IMR-90 (cell line): ENCODE measurements at regions not wholly inside any gene's neighbourhood (a gene's known extent, or its start where the extent isn't known, plus 50 kb on each side); places are given as distances from the start of the nearest gene placed in this dataset.

Experiments
- CEBPB ChIP-seq: IDR thresholded peaks from 2 replicates; pipeline ENCODE4 v1.6.1; 2012; ENCODE audit warnings: low read depth, low read length, improper control_type of control experiment
- CHD1 ChIP-seq: IDR thresholded peaks from 2 replicates; pipeline ENCODE4 v1.6.1; 2012; ENCODE audit warnings: low read depth, low read length, improper control_type of control experiment
- CTCF ChIP-seq: conservative IDR thresholded peaks from 2 replicates; pipeline ENCODE4 v1.5.1; 2012; ENCODE audit warnings: mild to moderate bottlenecking, low read depth, low read length, improper control_type of control experiment
- ELK1 ChIP-seq: fragments of 150-350 bp; IDR thresholded peaks from 2 replicates; pipeline ENCODE4 v1.6.1; 2016; ENCODE audit warnings: low read depth, mild to moderate bottlenecking, low read length, moderate library complexity, borderline replicate concordance
- FOS ChIP-seq: fragments of 150-350 bp; IDR thresholded peaks from 2 replicates; pipeline ENCODE4 v1.6.1; 2016; ENCODE audit warnings: low read depth, low read length
- MAFK ChIP-seq: IDR thresholded peaks from 2 replicates; pipeline ENCODE4 v1.6.1; 2012; ENCODE audit warnings: low read depth, low read length, improper control_type of control experiment
- MXI1 ChIP-seq: IDR thresholded peaks from 2 replicates; pipeline ENCODE4 v1.6.1; 2012; ENCODE audit warnings: low read depth, mild to moderate bottlenecking, low read length, moderate library complexity, borderline replicate concordance
- NFE2L2 ChIP-seq: fragments of 150-350 bp; IDR thresholded peaks from 2 replicates; pipeline ENCODE4 v1.6.1; 2016; ENCODE audit warnings: low read depth, mild to moderate bottlenecking, low read length
- POLR2A ChIP-seq: IDR thresholded peaks from 2 replicates; pipeline ENCODE4 v1.6.1; 2012; ENCODE audit warnings: mild to moderate bottlenecking, low read depth, low read length
- RCOR1 ChIP-seq: IDR thresholded peaks from 2 replicates; pipeline ENCODE4 v1.6.1; 2012; ENCODE audit warnings: mild to moderate bottlenecking, low read length, improper control_type of control experiment; ENCODE audit not compliant: insufficient replicate concordance
- RFX5 ChIP-seq: IDR thresholded peaks from 2 replicates; pipeline ENCODE4 v1.8.0; 2012; ENCODE audit warnings: low read depth, mild to moderate bottlenecking, low read length, moderate library complexity
- SMC3 ChIP-seq: fragments of 150-350 bp; IDR thresholded peaks from 2 replicates; pipeline ENCODE4 v1.6.1; 2016; ENCODE audit warnings: low read depth, mild to moderate bottlenecking, antibody characterized with exemption, low read length, moderate library complexity
- USF2 ChIP-seq: fragments of 150-350 bp; IDR thresholded peaks from 2 replicates; pipeline ENCODE4 v1.6.1; 2017; ENCODE audit warnings: mild to moderate bottlenecking, antibody characterized with exemption, low read length, low read depth

GRCh38 chr11:8335683-8336082 lies 72.0 kb upstream of the LMO1 start:
- TF ChIP-seq CEBPB (no peak), ELK1 (no peak), CTCF (no peak), FOS (no peak), NFE2L2 (no peak), POLR2A (no peak), SMC3 (no peak), RFX5 (no peak), MAFK (no peak), USF2 (no peak), CHD1 (no peak), MXI1 (no peak), RCOR1 (no peak)
